ENCODE measurements at regions not wholly inside any gene's neighbourhood (a gene's known extent, or its start where the extent isn't known, plus 50 kb on each side); places are given as distances from the start of the nearest gene placed in this dataset.
A peak's percentile ranks its signal among the peaks of the same experiment; 100 is the strongest.

DNA sequence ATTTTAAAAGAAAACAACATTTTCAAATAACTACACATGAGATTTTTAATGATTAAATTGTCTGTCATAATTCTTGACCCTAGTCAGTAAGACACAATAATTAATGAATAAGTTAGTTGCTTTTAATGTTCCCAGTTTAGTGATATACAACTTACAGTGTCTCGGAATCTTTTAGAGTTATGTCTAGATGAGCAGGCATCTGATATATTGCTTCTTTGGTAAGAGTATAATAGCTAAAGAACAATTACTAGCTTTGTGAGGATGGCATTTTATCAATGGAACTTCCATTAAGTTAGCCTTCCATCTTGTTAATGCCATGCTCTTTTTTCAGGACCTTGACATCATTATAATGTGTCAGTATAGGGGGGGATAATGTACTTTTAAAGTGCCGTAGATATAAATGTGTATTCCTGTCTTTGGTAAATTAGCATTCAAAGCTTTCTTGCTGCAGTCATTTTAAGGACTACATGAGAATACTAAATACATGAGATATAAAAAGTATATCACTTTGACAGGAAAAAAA is 425.1 kb downstream of the PDHA2 start:
- TF ChIP-seq, protein P1, sequence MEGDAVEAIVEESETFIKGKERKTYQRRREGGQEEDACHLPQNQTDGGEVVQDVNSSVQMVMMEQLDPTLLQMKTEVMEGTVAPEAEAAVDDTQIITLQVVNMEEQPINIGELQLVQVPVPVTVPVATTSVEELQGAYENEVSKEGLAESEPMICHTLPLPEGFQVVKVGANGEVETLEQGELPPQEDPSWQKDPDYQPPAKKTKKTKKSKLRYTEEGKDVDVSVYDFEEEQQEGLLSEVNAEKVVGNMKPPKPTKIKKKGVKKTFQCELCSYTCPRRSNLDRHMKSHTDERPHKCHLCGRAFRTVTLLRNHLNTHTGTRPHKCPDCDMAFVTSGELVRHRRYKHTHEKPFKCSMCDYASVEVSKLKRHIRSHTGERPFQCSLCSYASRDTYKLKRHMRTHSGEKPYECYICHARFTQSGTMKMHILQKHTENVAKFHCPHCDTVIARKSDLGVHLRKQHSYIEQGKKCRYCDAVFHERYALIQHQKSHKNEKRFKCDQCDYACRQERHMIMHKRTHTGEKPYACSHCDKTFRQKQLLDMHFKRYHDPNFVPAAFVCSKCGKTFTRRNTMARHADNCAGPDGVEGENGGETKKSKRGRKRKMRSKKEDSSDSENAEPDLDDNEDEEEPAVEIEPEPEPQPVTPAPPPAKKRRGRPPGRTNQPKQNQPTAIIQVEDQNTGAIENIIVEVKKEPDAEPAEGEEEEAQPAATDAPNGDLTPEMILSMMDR (IDR thresholded peaks at IDR 0.05; ENCODE audit: control insufficient read depth, extremely low read depth, insufficient read depth): no peak
- no peak for DNase-seq (ENCODE audit: low read depth)
- no peak overlapping the region for H3K4me3 ChIP-seq (ENCODE audit: low read depth, low read length)

DNA sequence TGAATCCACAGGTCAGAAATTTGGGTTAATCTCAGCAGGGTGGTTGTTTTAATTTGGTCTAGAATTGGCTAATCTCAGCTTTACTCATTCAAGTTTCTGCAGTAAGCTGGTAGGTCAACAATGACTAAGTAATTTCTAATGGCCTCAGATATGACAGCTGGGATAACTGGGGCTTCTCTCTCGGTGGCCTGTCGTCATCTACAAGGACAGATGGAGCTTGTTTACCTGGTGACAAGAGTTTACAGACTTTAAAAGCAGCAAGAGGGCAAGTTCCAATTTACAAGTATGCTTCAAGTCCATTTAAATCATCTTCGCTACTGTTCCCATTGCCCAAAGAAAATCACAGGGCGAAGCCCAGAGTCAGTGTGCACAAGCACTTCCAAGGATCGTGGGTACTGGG is 453.9 kb downstream of the PDHA2 start:
- TF ChIP-seq, protein P1 (IDR thresholded peaks at IDR 0.05; ENCODE audit: control insufficient read depth, extremely low read depth, insufficient read depth): no peak
- DNase-seq (ENCODE audit: low read depth): no peak
- no peak overlapping the region for H3K4me3 ChIP-seq (ENCODE audit: low read depth, low read length)

DNA sequence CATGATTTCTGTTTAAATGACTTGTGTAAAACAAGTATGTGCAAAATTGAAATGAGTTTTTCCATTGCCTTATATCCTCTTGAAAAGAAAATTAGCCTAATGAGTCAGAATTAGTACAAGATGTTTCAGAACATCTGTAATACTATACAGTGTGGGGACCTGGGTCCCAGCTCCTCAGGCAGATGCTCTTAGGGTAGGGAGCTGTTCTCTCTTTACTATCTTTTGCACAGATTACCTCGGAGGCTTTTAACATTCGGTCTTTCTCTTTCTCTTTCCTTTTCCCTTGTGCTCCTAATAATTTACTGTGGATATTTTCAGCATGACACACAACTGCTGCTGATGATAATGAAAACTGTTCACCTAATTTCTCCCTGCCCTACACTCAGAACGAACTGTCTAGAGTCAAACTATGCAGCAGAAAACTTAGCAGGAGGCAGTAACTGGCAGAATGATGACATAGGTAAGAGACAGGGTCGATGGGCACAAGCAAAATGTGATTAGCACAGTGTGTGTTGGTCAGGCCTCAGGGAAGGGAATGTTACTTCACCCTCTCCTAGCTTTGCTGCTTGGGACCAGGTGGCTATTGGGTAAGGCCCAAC is 455.3 kb downstream of the PDHA2 start:
- no peak for DNase-seq (ENCODE audit: low read depth)
- TF ChIP-seq, protein P1 (IDR thresholded peaks at IDR 0.05; ENCODE audit: control insufficient read depth, extremely low read depth, insufficient read depth): no peak
- H3K4me3 ChIP-seq (ENCODE audit: low read depth, low read length): no peak overlapping the region

DNA sequence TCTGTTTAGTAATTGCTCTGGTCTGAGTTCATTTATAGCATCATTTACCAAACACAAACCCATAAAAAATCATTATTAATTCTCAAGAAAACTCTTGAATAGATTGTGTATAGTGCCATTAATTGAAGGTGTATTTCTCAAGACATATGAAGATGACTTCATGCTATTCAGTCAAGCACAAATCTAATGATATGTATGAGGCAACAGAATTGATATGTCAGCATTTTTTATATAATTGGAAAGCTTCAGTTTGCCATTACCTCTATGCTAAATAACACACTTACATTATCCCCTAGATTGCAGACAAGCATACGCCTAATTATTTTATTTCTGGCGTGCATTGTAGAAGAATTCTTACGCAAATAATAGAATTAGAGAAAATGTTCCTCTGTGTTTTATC is 461.8 kb downstream of the PDHA2 start:
- no peak overlapping the region for H3K4me3 ChIP-seq (ENCODE audit: low read depth, low read length)
- DNase-seq (ENCODE audit: low read depth): no peak
- TF ChIP-seq, protein P1 (IDR thresholded peaks at IDR 0.05; ENCODE audit: control insufficient read depth, extremely low read depth, insufficient read depth): no peak

DNA sequence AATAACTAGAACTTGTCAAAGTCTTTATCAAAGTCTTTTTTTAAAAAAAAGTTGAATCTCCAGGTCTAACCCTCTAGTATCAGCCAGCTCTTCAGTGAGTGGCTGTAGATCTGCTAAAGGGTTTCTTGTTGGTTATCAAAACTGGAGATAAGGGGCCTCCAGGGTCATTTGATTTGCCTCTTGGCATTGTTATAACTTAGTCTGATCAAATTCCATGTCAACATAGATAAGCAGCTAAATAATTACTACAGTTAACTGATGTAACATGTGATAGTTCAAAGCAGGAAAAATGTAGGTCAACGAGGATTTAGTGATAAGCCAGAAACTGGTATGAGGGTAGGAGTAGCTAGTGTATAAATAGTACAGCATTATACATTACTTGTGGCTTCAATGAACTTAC is 465.1 kb downstream of the PDHA2 start:
- H3K4me3 ChIP-seq (ENCODE audit: low read depth, low read length): no peak overlapping the region
- TF ChIP-seq, protein P1 (IDR thresholded peaks at IDR 0.05; ENCODE audit: control insufficient read depth, extremely low read depth, insufficient read depth): no peak
- DNase-seq (ENCODE audit: low read depth): no peak

DNA sequence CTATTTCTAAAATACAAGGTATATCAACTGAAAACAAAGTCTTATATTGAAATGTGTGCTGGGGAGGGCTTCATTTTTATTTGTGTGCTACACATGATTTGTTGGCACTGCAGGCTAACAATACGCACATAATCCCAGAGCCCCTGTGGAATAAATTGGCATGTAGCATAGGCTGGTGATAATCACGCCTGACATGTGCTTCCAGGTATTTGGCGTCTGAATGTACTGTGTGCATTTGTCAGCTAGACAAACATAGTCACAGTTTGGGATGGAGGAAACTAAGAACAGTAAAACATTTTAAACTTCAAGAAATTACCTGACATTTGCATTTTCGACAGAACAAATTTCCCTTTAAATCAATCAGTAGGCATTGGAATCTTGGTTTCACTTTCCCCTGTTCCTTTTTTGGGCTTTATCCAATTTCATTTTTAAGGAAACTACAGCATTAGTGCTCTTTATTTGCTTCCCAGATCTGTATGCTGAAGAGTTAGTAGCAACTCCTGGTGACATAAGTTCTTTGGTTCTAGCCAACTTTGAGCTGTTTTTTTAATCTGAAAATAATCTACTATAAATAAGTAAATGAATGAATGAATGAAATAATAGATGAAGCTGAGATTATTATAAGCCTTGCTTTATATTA is 472.3 kb downstream of the PDHA2 start:
- H3K4me3 ChIP-seq (ENCODE audit: low read depth, low read length): peak overlapping the region; percentile 31; the same call in 1 of the 2 replicates
- TF ChIP-seq, protein P1 (IDR thresholded peaks at IDR 0.05; ENCODE audit: control insufficient read depth, extremely low read depth, insufficient read depth): no peak
- no peak for DNase-seq (ENCODE audit: low read depth)

Measured in LNCaP clone FGC (cell line).